Left lobe of liver (tissue), 2 donors: ENCODE measurements at regions not wholly inside any gene's neighbourhood (a gene's known extent, or its start where the extent isn't known, plus 50 kb on each side); places are given as distances from the start of the nearest gene placed in this dataset.

Source experiments
- ATAC-seq: fragments of 200-7000 bp; cut with Tn5 transposase; one replicate; pipeline ENCODE4 v1.9.1; 2020; ENCODE audit warnings: mild to moderate bottlenecking, moderate library complexity
- DNase-seq: peaks from one replicate; pipeline ENCODE4 v3.0.0-alpha.2; 2020; ENCODE audit warnings: low spot score
- donor health status: DM: no; HTN: no; CAD: no; lungs with moderate emphysema.
- donor health status: DM: no; HTN: yes; CAD: no.

- DNase-seq (no peak), ATAC-seq (no peak)
These were observed 161.9 kb downstream of the HGF start for GRCh38 chr7:81607987-81608386.

DNA sequence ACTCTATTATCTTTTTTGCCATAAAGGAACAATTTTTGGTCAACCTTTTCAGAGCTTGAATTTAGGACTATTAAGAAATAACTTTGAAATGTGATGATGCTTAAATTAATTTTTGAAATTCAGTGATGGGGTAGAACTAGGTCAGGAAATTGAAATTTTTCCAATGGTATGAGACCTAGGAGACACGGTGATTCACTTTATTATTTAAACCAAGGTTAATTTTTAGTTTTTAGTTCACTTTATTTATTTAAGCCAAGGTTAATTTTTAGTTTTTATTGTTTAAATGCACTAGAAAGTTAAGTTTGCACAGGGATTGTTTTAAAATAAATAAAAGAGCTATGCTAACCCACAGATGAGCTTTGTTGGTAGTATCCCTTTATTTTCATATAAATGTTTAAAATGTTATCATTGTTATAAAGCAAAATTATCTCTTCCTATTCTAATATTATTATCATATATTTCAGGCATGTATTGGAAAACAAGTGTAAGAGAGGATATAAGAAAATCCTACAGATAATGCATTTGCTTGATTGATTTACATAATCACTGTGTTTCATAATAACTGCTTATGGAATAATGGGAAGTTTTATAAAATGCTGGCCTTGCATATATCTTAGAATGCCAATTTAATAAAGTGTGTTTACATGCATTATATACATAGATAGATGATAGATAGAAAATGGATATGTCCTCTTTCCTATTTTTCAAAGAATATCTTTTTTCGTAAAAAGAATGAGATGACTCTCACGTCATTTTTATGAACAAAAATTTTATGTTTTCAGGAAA, 163.6 kb downstream of the HGF start:
- DNase-seq: no peak
- no peak for ATAC-seq

DNA sequence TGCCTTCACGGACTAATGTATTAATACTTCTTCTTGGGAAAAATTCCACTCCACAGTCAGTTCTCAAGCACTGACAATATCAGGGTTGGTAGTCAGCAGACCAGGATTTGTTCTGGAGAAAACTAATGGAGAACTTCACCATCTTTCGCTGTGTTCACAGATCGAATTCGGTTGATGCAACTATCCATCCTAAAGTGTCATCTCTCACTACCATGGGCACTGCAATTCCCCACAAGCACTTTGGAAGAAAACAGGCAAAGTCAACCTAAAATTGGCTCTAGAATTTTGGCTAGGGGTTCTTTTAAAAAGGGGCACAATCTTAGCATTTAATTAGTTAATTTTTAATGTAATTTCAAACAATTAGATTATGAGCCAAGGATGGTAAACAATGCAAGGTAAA, 164.4 kb downstream of the HGF start:
- ATAC-seq (no peak), DNase-seq (no peak)

DNA sequence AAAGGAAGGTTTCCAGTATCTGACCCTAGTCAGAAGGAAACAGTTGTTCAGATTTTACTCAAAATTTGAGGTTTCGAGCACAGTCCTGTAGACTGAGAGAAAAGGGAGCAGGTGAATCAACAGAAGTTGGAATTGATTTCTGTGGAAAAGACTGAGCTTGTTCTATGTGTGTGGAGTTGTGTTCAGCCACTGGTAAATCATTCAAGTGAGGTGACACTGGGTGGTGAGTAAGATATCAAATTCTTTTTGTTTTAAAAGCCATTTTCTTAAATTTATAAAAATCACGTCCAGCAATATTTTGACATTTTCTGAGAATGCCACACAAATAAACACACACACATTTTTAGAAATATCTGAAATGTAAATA, 165.1 kb downstream of the HGF start:
- no peak for DNase-seq
- no peak for ATAC-seq

DNA sequence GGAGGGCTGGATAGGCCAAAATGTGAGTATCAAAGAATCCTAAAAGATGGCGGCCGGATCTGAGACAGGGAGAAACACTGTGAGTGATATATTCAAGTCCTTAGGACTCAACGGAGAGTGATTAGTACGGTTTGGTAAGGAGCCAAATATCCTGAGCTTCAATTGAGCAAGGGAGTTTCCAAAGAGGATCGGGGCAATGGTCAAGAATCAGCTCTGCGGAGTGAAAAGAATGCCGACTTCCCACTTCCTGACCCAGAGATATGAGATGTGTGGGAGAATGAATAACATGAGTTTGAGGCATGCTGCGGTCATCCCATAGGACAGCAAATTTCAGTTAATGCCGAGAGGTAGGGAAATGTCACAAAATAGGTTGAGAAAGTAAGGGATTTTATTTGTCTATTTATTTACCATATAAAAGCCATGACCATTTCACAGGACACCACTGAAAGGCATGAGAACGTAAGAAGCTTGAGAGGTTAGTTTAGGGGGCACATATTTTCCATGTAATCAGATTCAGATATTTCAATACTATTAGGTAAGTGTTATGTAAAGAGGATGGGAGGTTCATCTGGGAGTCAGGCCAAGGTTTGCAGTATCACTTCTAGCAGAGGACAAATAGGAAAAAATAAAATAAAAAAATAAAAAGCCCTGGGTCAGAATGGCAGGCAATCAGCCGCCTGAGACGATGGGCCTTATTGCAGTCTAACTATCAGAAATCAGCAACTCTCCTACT, 165.6 kb downstream of the HGF start:
- DNase-seq (no peak), ATAC-seq (peak; percentile 54)

- DNase-seq (no peak), ATAC-seq (no peak)
These were observed 169.2 kb downstream of the HGF start for GRCh38 chr7:81600608-81601007.

DNA sequence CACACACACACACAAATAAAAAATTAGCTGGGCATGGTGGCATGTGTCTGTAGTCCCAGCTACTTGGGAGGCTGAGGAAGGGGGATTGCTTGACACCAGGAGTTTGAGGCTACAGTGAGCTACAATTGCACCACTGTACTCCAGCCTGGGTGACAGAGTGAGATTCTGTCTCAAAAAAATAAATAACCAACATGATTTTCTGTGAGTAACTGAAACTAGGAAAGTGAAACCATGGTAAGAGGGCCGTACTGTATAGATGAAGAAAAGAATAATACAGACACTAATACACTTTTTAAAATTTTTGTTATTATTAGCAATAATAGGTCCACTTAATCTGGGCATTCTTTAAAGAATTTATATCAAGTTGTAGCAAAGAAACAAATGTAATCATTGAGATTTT, 170.9 kb downstream of the HGF start:
- ATAC-seq: no peak
- DNase-seq: no peak

DNA sequence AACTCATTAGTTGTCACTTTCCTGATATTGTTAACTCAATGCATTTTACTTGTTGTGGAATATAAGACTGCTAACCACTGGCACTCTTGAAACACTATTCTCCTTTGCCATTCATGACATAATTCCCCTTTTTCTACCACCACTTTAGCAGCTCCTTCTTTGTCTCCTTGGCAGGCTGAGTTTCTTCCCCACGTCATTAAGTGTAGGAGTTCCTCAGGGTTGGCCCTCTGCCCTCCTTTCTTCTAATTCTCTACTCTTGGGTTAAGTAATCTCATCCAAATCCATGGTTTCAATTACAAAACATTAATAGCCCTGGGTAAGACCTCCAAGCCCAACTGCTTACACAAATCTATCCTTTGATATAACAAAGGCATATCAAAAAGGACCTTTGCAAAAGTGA, 175.1 kb downstream of the HGF start:
- ATAC-seq (no peak), DNase-seq (no peak)

DNA sequence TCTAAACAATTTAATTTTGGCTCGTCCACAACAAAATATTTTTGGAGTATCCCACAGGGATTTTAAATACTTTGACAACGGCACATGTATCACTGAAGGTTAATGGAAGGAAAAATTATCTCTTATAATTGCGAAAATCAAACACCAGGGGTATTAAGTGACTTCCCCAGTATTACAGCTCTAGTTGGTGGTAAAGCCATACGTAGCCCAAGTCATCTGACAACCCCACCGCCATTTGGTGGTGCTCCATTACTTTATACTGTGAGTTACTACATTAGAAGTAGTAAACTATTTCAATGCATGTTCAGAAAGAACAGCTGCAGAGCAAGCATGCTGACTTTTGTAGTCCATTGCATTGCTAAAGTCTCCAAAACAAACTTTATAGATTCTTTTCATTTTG, 179.7 kb downstream of the HGF start:
- ATAC-seq (no peak), DNase-seq (no peak)

DNA sequence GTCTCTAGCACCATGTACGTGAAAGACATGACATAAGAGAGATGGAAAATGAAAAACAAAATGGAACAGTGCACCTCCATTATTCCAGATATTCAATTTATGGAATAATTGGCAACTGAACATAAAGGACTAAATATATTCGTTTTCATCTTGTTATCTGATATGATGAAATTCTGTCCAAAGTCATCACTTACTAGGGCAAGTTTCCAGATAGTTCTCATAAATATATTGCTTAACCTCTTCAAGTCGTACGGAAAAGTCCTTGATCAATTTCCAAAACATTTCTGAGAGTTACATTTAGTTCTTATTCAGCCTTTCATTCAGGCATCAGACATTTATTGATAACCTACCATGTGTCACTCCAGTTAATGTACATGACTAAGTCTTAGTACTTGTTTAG, 185.2 kb downstream of the HGF start:
- DNase-seq: no peak
- ATAC-seq: no peak

GRCh38 chr7:81583882-81584533, 185.8 kb downstream of the HGF start:
- ATAC-seq (no peak), DNase-seq (no peak)

DNA sequence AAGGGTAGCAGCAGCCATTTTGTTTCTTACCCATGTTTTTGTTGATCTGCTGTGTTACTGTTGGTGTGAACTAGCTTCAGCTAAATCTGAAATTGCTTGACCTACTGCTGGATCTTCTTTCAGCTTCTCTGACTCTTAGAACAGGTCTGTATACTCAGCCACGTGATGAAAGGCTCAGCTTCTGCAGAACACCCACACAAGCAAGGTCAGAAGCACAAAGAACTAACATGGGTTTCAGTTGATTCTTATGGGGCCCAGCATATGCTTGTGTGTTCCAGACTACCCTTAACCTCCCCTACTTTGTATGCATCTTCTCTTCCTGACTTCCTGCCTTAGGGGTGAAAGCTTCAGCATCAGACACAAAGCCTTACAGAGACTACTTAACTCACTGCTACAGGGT, 186.8 kb downstream of the HGF start:
- ATAC-seq: no peak

DNA sequence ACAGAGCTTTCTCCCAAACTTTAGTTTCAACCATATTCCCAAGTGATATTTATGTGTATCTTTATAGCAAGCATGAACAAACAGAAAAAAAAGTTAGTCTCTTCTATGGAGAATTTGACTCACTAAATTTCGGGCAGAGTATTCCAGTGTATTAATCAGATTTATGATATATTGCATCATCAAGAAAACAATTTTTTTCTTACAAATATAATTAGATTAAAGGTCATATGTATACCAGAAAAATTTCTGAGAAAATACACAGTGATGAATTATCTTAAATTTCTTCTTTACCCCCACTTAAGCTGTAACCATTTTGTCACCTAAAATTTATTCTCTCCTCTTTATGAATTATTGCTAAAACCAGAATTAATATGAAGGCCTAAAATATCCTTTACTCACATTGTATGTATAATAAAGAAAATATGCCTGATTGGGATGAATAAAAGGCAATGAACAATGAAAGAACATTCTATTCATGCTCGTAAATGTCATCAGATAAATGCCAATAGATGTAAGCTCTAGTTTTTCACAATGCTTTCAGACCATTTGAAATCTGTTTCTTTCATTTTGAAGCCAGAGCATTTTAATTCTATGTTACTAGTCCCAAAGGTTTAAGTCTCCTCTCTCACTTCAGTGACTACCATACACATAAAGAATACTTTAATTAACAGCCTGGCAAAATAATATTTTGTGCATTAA, 192.1 kb downstream of the HGF start:
- DNase-seq: no peak
- no peak for ATAC-seq

More for the DNA sequence above, 186.8 kb downstream of the HGF start:
- DNase-seq: no peak

DNA sequence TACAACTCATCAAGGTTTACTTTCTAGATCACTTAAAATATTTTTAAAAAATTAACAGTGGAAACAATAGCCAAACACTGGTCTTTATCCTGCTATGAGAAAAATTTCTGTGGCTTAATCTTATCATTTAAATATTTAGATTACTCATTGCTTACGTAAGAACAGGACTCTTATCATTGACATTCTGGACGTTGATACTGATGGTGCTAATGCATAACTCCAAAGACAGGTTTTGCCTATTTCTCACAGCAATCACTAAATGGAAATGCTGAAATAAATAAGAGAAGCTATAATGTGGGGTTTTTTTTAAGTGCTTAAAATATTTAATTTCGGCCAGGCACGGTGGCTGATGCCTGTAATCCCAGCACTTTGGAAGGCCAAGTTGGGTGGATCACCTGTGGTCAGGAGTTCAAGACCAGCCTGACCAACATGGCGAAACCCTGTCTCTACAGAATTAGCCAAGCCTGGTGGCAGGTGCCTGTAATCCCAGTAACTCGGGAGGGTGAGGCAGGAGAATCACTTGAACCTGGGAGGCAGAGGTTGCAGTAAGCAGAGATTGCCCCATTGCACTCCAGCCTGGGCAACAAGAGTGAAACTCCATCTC, 195.0 kb downstream of the HGF start:
- ATAC-seq (no peak), DNase-seq (no peak)

DNA sequence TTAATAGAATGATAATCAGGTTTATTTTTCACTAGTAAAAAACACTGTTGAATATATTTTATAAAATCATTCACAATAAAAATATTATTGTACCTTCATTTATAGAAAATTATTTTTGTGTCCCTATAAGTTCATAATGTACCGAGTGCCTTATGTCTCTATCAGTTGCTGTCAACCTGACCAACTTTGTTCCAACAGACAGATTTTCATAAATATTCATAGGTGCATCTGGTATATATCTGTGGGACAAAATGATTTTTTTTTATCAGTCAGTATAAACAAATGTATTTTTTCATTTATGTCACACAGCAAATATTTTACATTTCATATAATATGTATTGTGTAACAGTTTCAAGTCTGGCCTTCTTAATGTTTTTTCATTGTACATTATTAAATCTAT, 195.9 kb downstream of the HGF start:
- DNase-seq (no peak), ATAC-seq (no peak)

- ATAC-seq (no peak), DNase-seq (no peak)
These were observed 196.7 kb downstream of the HGF start for GRCh38 chr7:81573128-81573527.

DNA sequence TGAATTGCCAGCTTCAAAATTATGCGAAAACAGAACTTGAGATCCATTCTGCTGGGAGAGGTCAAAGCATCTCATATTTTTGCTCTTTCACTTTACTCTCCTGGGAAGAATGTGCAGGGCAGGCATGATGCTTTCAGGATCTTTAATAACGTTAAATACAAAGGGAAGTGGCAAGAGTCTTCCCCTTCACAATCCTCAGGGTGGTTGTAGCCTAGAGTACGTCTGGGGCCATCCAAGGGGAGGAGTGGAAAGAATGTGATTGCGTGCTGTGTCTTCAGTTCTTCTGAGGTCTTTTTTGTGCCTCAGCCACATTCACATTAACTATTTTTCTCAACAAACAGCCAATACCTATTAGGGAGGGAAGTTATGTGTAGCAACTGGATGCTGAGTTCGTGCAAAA, 207.3 kb downstream of the HGF start:
- DNase-seq (no peak), ATAC-seq (no peak)

GRCh38 chr7:81560708-81561107, 209.1 kb downstream of the HGF start:
- ATAC-seq: no peak

GRCh38 chr7:81549484-81550016, 220.3 kb downstream of the HGF start:
- ATAC-seq (no peak), DNase-seq (no peak)

More at GRCh38 chr7:81560708-81561107, 209.1 kb downstream of the HGF start:
- DNase-seq: no peak

DNA sequence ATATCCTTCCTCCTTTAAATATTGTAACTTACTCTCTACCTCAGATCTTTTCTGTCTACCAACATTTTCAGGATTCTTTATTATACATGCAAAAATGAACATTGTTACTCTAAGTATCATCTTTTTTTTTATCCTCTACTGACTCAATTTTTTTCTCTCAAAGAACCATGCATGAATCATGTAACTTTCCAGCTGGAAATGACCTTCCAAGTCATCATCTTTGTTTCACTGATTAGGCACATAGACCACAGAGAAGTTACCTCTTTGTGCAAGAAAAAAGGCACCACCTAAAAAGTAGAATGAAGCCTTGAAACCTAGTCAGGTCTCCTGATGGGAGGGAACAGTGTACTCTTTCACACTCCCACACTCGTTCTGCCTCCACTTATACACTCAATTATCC, 234.9 kb downstream of the HGF start:
- DNase-seq (no peak), ATAC-seq (no peak)

GRCh38 chr7:81534446-81534845, 235.4 kb downstream of the HGF start:
- ATAC-seq: no peak

More at GRCh38 chr7:81534446-81534845, 235.4 kb downstream of the HGF start:
- DNase-seq: no peak
